ENCODE measurements at regions not wholly inside any gene's neighbourhood (a gene's known extent, or its start where the extent isn't known, plus 50 kb on each side); places are given as distances from the start of the nearest gene placed in this dataset.

DNA sequence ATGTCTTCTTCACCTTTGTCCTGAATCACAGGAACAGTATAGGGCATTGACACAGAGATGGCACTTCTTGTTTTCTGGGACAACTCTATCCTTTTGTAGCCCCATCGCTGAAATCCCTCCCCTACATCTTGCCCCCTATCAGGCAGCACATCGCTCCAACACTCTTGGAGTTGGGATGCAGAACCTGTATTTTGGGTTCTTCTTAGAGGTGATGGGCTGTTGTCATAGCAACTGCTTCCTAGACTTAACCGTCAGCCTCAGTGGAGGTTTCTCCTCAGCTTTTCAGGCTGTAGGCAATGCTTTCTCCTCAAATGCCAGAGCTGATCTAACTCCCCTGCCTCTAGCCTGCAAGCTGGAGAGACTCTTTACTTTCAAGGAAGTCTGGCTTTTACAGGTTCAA lies 99.9 kb upstream of the SPRED2 start:
- H3K36me3 ChIP-seq (ENCODE audit: control insufficient read depth, insufficient read depth, low read length) = no peaks in the 10 kb centered on the region
- CTCF ChIA-PET = no interaction called here
- no TSS peak for BruUV-seq (replicated peaks)
- H3K9me3 ChIP-seq (ENCODE audit: control insufficient read depth, insufficient read depth, low read depth, low read length) = no peaks in the 10 kb centered on the region
- no peak for ATAC-seq
- POLR2A ChIA-PET = no interaction called here
- in situ Hi-C loops (cut with HindIII; ENCODE audit: low pct_unique_long_range_greater_than_20kb, low sequenced_read_pairs) = no loop called here
- intact Hi-C loops (cut with micrococcal nuclease; ENCODE audit: unreplicated experiment) = no loop called here
- DNase-seq (ENCODE audit: low read depth, low spot score) = no peak
- no peak overlapping the region for H3K4me3 ChIP-seq (ENCODE audit: low read depth in 2 of 2, low read length in 2 of 2)
- TF ChIP-seq, protein P1, sequence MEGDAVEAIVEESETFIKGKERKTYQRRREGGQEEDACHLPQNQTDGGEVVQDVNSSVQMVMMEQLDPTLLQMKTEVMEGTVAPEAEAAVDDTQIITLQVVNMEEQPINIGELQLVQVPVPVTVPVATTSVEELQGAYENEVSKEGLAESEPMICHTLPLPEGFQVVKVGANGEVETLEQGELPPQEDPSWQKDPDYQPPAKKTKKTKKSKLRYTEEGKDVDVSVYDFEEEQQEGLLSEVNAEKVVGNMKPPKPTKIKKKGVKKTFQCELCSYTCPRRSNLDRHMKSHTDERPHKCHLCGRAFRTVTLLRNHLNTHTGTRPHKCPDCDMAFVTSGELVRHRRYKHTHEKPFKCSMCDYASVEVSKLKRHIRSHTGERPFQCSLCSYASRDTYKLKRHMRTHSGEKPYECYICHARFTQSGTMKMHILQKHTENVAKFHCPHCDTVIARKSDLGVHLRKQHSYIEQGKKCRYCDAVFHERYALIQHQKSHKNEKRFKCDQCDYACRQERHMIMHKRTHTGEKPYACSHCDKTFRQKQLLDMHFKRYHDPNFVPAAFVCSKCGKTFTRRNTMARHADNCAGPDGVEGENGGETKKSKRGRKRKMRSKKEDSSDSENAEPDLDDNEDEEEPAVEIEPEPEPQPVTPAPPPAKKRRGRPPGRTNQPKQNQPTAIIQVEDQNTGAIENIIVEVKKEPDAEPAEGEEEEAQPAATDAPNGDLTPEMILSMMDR (IDR thresholded peaks at IDR 0.05) = no peak
- TF ChIP-seq TCF7L2 (IDR thresholded peaks at IDR 0.05; ENCODE audit: low read depth, low read length) (no peak), POLR2AphosphoS5 (IDR thresholded peaks at IDR 0.05; ENCODE audit: low read depth, low read length) (no peak), SIN3A (IDR thresholded peaks at IDR 0.05; ENCODE audit: borderline replicate concordance, insufficient read depth, low read depth, low read length) (no peak)
- TF ChIP-seq, protein P2, sequence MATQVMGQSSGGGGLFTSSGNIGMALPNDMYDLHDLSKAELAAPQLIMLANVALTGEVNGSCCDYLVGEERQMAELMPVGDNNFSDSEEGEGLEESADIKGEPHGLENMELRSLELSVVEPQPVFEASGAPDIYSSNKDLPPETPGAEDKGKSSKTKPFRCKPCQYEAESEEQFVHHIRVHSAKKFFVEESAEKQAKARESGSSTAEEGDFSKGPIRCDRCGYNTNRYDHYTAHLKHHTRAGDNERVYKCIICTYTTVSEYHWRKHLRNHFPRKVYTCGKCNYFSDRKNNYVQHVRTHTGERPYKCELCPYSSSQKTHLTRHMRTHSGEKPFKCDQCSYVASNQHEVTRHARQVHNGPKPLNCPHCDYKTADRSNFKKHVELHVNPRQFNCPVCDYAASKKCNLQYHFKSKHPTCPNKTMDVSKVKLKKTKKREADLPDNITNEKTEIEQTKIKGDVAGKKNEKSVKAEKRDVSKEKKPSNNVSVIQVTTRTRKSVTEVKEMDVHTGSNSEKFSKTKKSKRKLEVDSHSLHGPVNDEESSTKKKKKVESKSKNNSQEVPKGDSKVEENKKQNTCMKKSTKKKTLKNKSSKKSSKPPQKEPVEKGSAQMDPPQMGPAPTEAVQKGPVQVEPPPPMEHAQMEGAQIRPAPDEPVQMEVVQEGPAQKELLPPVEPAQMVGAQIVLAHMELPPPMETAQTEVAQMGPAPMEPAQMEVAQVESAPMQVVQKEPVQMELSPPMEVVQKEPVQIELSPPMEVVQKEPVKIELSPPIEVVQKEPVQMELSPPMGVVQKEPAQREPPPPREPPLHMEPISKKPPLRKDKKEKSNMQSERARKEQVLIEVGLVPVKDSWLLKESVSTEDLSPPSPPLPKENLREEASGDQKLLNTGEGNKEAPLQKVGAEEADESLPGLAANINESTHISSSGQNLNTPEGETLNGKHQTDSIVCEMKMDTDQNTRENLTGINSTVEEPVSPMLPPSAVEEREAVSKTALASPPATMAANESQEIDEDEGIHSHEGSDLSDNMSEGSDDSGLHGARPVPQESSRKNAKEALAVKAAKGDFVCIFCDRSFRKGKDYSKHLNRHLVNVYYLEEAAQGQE (IDR thresholded peaks at IDR 0.05; ENCODE audit: insufficient read depth in 1 of 2, low read depth in 2 of 2, low read length in 1 of 2) = no peak
- no peaks in the 10 kb centered on the region for H3K27me3 ChIP-seq (ENCODE audit: control insufficient read depth, insufficient read depth, low read length)
- H3K27ac ChIP-seq (ENCODE audit: low read length) = no peak overlapping the region
- H3K4me1 ChIP-seq (ENCODE audit: control insufficient read depth, insufficient read depth, low read length) = no peaks in the 10 kb centered on the region

DNA sequence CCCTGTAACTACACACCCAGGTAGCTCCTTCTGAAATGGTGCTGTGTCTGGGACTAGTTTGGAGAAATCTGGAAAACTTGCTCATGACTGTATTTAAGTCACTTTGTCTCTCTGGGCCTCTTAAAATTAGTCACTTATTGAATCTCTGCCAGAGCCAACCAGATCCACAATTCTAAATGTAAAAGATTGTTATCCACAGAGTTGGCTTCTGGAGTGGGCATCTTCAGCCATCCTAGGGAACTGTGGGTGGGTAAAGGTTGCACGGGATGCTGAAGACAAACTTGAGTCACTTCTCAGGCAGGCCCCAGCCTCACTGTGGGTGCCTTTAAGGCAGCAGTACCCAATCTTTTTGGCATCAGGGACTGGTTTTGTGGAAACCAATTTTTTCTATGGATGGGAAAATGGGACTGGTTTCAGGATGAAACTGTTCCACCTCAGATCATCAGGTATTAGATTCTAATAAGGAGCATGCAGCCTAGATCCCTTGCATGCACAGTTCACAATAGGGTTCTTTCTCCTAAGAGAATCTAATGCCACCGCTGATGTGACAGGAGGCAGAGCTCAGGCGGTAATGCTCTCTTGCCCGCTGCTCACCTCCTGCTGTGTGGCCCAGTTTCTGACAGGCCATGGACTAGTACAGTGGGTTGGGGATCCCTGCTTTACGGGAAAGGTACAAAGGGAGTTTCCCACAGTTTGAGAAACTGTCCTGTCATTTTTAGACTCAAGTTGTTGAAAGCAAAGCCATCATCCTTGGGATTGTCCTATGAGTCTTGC lies 98.3 kb upstream of the SPRED2 start:
- DNase-seq (ENCODE audit: low read depth, low spot score) (no peak), ATAC-seq (no peak)
- no peaks in the 10 kb centered on the region for H3K4me1 ChIP-seq (ENCODE audit: control insufficient read depth, insufficient read depth, low read length)
- BruUV-seq (replicated peaks) = no TSS peak
- ChIA-PET CTCF (no interaction called here), POLR2A (no interaction called here)
- H3K4me3 ChIP-seq (ENCODE audit: low read depth in 2 of 2, low read length in 2 of 2) = no peak overlapping the region
- H3K36me3 ChIP-seq (ENCODE audit: control insufficient read depth, insufficient read depth, low read length) = no peaks in the 10 kb centered on the region
- TF ChIP-seq POLR2AphosphoS5 (IDR thresholded peaks at IDR 0.05; ENCODE audit: low read depth, low read length) = no peak
- TF ChIP-seq, protein P2 (IDR thresholded peaks at IDR 0.05; ENCODE audit: insufficient read depth in 1 of 2, low read depth in 2 of 2, low read length in 1 of 2) = no peak
- no peaks in the 10 kb centered on the region for H3K9me3 ChIP-seq (ENCODE audit: control insufficient read depth, insufficient read depth, low read depth, low read length)
- intact Hi-C loops (cut with micrococcal nuclease; ENCODE audit: unreplicated experiment) (no loop called here), in situ Hi-C loops (cut with HindIII; ENCODE audit: low pct_unique_long_range_greater_than_20kb, low sequenced_read_pairs) (no loop called here)
- H3K27me3 ChIP-seq (ENCODE audit: control insufficient read depth, insufficient read depth, low read length) = no peaks in the 10 kb centered on the region
- H3K27ac ChIP-seq (ENCODE audit: low read length) = no peak overlapping the region

Measured in Panc1 (cell line).